HUES48 (cell line): ENCODE measurements at regions not wholly inside any gene's neighbourhood (a gene's known extent, or its start where the extent isn't known, plus 50 kb on each side); places are given as distances from the start of the nearest gene placed in this dataset.

Experiments used
- H3K27ac ChIP-seq: one replicate; pipeline ENCODE4 v1.7.0; 2013; ENCODE audit warnings: low read depth, low read length, inconsistent platforms
- H3K27me3 ChIP-seq: 2 replicates; pipeline ENCODE4 v1.6.1; 2013; ENCODE audit warnings: mild to moderate bottlenecking, low read length; ENCODE audit not compliant: control insufficient read depth, insufficient read depth
- H3K36me3 ChIP-seq: 2 replicates; pipeline ENCODE4 v1.6.1; 2013; ENCODE audit warnings: low read length; ENCODE audit not compliant: control insufficient read depth, insufficient read depth
- H3K4me1 ChIP-seq: 2 replicates; pipeline ENCODE4 v1.6.1; 2013; ENCODE audit warnings: mild to moderate bottlenecking, low read length; ENCODE audit not compliant: control insufficient read depth, insufficient read depth
- H3K4me3 ChIP-seq: 2 replicates; pipeline ENCODE4 v1.5.1; 2013; ENCODE audit warnings: mild to moderate bottlenecking, low read depth, low read length
- H3K9ac ChIP-seq: 2 replicates; pipeline ENCODE4 v1.6.1; 2013; ENCODE audit warnings: mild to moderate bottlenecking, low read depth, low read length, moderate library complexity
- H3K9me3 ChIP-seq: 2 replicates; pipeline ENCODE4 v1.6.1; 2013; ENCODE audit warnings: low read length; ENCODE audit not compliant: control insufficient read depth, insufficient read depth

- H3K4me3 ChIP-seq, result no peak overlapping the region
- no peaks in the 10 kb centered on the region for H3K4me1 ChIP-seq
- no peak overlapping the region for H3K9ac ChIP-seq
- H3K27me3 ChIP-seq, result no peaks in the 10 kb centered on the region
- H3K27ac ChIP-seq, result no peak overlapping the region
- H3K36me3 ChIP-seq, result peaks cover 48% of the 10 kb centered on the region
- H3K9me3 ChIP-seq, result no peaks in the 10 kb centered on the region
Measured at GRCh38 chr12:124365726-124366430, 71.0 kb downstream of the RFLNA start.
